ENCODE measurements at regions not wholly inside any gene's neighbourhood (a gene's known extent, or its start where the extent isn't known, plus 50 kb on each side); places are given as distances from the start of the nearest gene placed in this dataset.

DNA sequence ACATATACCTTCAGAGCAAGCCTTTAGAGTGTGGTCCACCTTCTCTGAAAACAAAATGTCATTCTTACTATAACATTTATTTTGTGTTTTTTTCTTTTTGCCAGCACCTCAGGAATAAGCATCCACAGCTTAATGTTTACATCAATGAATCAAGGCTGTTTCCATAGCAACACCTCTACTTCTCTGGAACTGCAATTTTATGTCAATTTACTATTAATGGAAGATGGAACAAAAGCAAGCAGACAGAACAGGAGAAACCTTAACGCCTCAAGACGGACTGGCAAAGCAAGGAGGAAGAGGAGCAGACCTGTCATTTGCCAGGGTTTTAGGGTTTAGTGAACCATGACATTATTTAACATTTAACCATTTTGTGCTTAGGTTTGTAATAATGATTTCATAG lies 63.1 kb downstream of the PRR15 start:
- Histone ChIP-seq H3K36me3 (ENCODE audit: control insufficient read depth in 4 of 4, insufficient read depth in 3 of 4, low read depth in 1 of 4, low read length in 3 of 4) (no peaks in the 10 kb centered on the region), H3K4me3 (ENCODE audit: low read depth in 1 of 3, low read length in 3 of 3) (no peak overlapping the region), H3K27ac (ENCODE audit: low read depth in 1 of 2, low read length in 2 of 2) (no peak overlapping the region), H3K4me1 (ENCODE audit: control insufficient read depth in 4 of 4, insufficient read depth in 4 of 4, low read length in 3 of 4) (no peaks in the 10 kb centered on the region), H3K9ac (ENCODE audit: low read depth in 1 of 2, low read length in 2 of 2) (no peak overlapping the region), H3K27me3 (ENCODE audit: control insufficient read depth in 4 of 4, insufficient read depth in 4 of 4, low read length in 3 of 4) (no peaks in the 10 kb centered on the region), H3K9me3 (ENCODE audit: control insufficient read depth in 4 of 4, low read length in 3 of 4) (no peaks in the 10 kb centered on the region)
- WGBS, result 84% methylated on average over 2 of the region's 2 CpGs
- TF ChIP-seq RAD21 (IDR thresholded peaks at IDR 0.05), result no peak
- no peak for TF ChIP-seq YY1 (IDR thresholded peaks at IDR 0.05)
- TF ChIP-seq FOXA2 (IDR thresholded peaks at IDR 0.05), result no peak
- TF ChIP-seq HNF4A (conservative IDR thresholded peaks at IDR 0.05), result no peak
- TF ChIP-seq ATF3 (IDR thresholded peaks at IDR 0.05), result no peak
- TF ChIP-seq HNF4G (IDR thresholded peaks at IDR 0.05), result no peak
- TF ChIP-seq FOXA1 (IDR thresholded peaks at IDR 0.05), result no peak
- no peak for TF ChIP-seq RXRA (IDR thresholded peaks at IDR 0.05)
- no peak for TF ChIP-seq ZBTB33 (IDR thresholded peaks at IDR 0.05)
- no peak for TF ChIP-seq MAX (IDR thresholded peaks at IDR 0.05)
- TF ChIP-seq GABPA (IDR thresholded peaks at IDR 0.05 in 1 of 2, conservative IDR thresholded peaks at IDR 0.05 in 1 of 2), result no peak
- no peak for TF ChIP-seq TAF1 (conservative IDR thresholded peaks at IDR 0.05)
- no peak for TF ChIP-seq REST (IDR thresholded peaks at IDR 0.05)
- TF ChIP-seq, protein P1, sequence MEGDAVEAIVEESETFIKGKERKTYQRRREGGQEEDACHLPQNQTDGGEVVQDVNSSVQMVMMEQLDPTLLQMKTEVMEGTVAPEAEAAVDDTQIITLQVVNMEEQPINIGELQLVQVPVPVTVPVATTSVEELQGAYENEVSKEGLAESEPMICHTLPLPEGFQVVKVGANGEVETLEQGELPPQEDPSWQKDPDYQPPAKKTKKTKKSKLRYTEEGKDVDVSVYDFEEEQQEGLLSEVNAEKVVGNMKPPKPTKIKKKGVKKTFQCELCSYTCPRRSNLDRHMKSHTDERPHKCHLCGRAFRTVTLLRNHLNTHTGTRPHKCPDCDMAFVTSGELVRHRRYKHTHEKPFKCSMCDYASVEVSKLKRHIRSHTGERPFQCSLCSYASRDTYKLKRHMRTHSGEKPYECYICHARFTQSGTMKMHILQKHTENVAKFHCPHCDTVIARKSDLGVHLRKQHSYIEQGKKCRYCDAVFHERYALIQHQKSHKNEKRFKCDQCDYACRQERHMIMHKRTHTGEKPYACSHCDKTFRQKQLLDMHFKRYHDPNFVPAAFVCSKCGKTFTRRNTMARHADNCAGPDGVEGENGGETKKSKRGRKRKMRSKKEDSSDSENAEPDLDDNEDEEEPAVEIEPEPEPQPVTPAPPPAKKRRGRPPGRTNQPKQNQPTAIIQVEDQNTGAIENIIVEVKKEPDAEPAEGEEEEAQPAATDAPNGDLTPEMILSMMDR (IDR thresholded peaks at IDR 0.05; ENCODE audit: low read depth, low read length, missing input control), result no peak
- no peak for TF ChIP-seq EGR1 (IDR thresholded peaks at IDR 0.05; ENCODE audit: low read depth in 2 of 2)
- no peak for DNase-seq (ENCODE audit: low spot score)

DNA sequence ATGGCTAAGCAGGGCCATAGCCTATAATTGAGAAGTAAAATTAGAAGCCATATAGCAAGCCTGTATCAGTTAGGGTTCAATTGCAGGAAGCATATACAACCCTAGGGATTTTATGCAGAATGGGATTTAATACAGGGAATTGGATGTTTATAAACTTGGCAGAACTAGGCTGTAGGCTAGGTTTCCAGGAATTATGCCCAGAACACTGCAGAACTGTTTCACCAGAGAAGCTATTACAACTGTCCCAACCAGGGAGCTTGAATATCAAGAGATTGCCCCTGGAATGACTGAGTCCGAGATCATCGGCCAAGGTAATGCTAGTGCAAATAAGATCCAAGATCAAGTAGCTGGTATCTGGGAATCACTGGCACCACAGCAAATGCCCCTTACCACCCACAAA lies 64.0 kb downstream of the PRR15 start:
- Histone ChIP-seq H3K4me3 (ENCODE audit: low read depth in 1 of 3, low read length in 3 of 3) (no peak overlapping the region), H3K36me3 (ENCODE audit: control insufficient read depth in 4 of 4, insufficient read depth in 3 of 4, low read depth in 1 of 4, low read length in 3 of 4) (no peaks in the 10 kb centered on the region), H3K9ac (ENCODE audit: low read depth in 1 of 2, low read length in 2 of 2) (no peak overlapping the region), H3K9me3 (ENCODE audit: control insufficient read depth in 4 of 4, low read length in 3 of 4) (no peaks in the 10 kb centered on the region), H3K27ac (ENCODE audit: low read depth in 1 of 2, low read length in 2 of 2) (no peak overlapping the region), H3K4me1 (ENCODE audit: control insufficient read depth in 4 of 4, insufficient read depth in 4 of 4, low read length in 3 of 4) (no peaks in the 10 kb centered on the region), H3K27me3 (ENCODE audit: control insufficient read depth in 4 of 4, insufficient read depth in 4 of 4, low read length in 3 of 4) (no peaks in the 10 kb centered on the region)
- 92% methylated on average over 2 of the region's 2 CpGs for WGBS
- DNase-seq (ENCODE audit: low spot score), result no peak
- TF ChIP-seq GABPA (IDR thresholded peaks at IDR 0.05 in 1 of 2, conservative IDR thresholded peaks at IDR 0.05 in 1 of 2) (no peak), RXRA (IDR thresholded peaks at IDR 0.05) (no peak), NR2F2 (IDR thresholded peaks at IDR 0.05) (no peak), FOXA1 (IDR thresholded peaks at IDR 0.05) (no peak), REST (IDR thresholded peaks at IDR 0.05) (no peak), MAX (IDR thresholded peaks at IDR 0.05) (no peak), RAD21 (IDR thresholded peaks at IDR 0.05) (no peak), HNF4A (conservative IDR thresholded peaks at IDR 0.05) (no peak), FOXA2 (IDR thresholded peaks at IDR 0.05) (no peak), EGR1 (IDR thresholded peaks at IDR 0.05; ENCODE audit: low read depth in 2 of 2) (no peak), HNF4G (IDR thresholded peaks at IDR 0.05) (no peak), ATF3 (IDR thresholded peaks at IDR 0.05) (no peak), JUND (IDR thresholded peaks at IDR 0.05) (no peak), YY1 (IDR thresholded peaks at IDR 0.05) (no peak)
